OCI-LY3 (cell line): ENCODE measurements at regions not wholly inside any gene's neighbourhood (a gene's known extent, or its start where the extent isn't known, plus 50 kb on each side); places are given as distances from the start of the nearest gene placed in this dataset.

Experiments
- H2AFZ ChIP-seq: fragments of 200-600, 300-600 bp; shearing (Covaris generic); 2 replicates; pipeline ENCODE4 v1.6.0; 2014; ENCODE audit warnings: antibody characterized with exemption, low read depth, low read length
- H3K27ac ChIP-seq: fragments of 200-600, 300-600 bp; sonication (generic); 2 replicates; pipeline ENCODE4 v1.5.1; 2014; ENCODE audit warnings: mild to moderate bottlenecking, low read length, moderate library complexity, mixed read lengths
- H3K27me3 ChIP-seq: fragments of 200-600, 300-600 bp; sonication (generic); 2 replicates; pipeline ENCODE4 v1.6.1; 2014; ENCODE audit warnings: low read depth, low read length, mixed read lengths
- H3K36me3 ChIP-seq: fragments of 200-600, 300-600 bp; sonication (generic); replicated peaks from 2 replicates; pipeline ENCODE3; 2014; ENCODE audit warnings: low read depth, low read length, mixed read lengths
- H3K4me1 ChIP-seq: fragments of 300-600, 200-600 bp; sonication (generic); 2 replicates; pipeline ENCODE4 v1.6.1; 2014; ENCODE audit warnings: low read length, mixed read lengths
- H3K4me2 ChIP-seq: fragments of 200-600, 300-600 bp; sonication (generic); 2 replicates; pipeline ENCODE4 v1.6.1; 2014; ENCODE audit warnings: low read length, mixed read lengths
- H3K4me3 ChIP-seq: fragments of 300-600, 200-600 bp; sonication (generic); 2 replicates; pipeline ENCODE4 v1.5.1; 2014; ENCODE audit warnings: antibody characterized with exemption, mild to moderate bottlenecking, low read length, moderate library complexity
- H3K79me2 ChIP-seq: fragments of 300-600, 200-600 bp; shearing (Covaris generic); 2 replicates; pipeline ENCODE4 v1.6.1; 2014; ENCODE audit warnings: mild to moderate bottlenecking, low read length, mixed read lengths
- H3K9ac ChIP-seq: fragments of 300-600, 200-600 bp; shearing (Covaris generic); 2 replicates; pipeline ENCODE4 v1.6.0; 2014; ENCODE audit warnings: mild to moderate bottlenecking, low read length, moderate library complexity
- H3K9me3 ChIP-seq: fragments of 200-600, 300-600 bp; shearing (Covaris generic); 2 replicates; pipeline ENCODE4 v1.6.1; 2014; ENCODE audit warnings: low read length, mixed read lengths; ENCODE audit not compliant: insufficient read depth
- H4K20me1 ChIP-seq: fragments of 200-600, 300-600 bp; sonication (generic); 2 replicates; pipeline ENCODE4 v1.6.1; 2016; ENCODE audit warnings: low read length, mixed read lengths; ENCODE audit not compliant: insufficient read depth
- EZH2phosphoT487 ChIP-seq: fragments of 200-600 bp; shearing (Covaris generic); IDR thresholded peaks from 2 replicates; pipeline ENCODE4 v1.6.1; 2018; ENCODE audit warnings: antibody characterized with exemption, mixed run types, low read depth
- TF ChIP-seq, protein P1 (sequence below): fragments of 200-600, 300-600 bp; sonication (generic); IDR thresholded peaks from 2 replicates; pipeline ENCODE4 v1.5.1; 2014; ENCODE audit warnings: antibody characterized with exemption, low read length, low read depth

- Histone ChIP-seq H3K9ac (no peak overlapping the region), H3K4me3 (no peak overlapping the region), H3K27me3 (no peaks in the 10 kb centered on the region), H4K20me1 (no peaks in the 10 kb centered on the region), H3K4me2 (no peak overlapping the region), H2AFZ (no peak overlapping the region), H3K79me2 (no peaks in the 10 kb centered on the region), H3K9me3 (no peaks in the 10 kb centered on the region), H3K27ac (no peak overlapping the region), H3K36me3 (no peaks in the 10 kb centered on the region), H3K4me1 (no peaks in the 10 kb centered on the region)
- TF ChIP-seq, protein P1, sequence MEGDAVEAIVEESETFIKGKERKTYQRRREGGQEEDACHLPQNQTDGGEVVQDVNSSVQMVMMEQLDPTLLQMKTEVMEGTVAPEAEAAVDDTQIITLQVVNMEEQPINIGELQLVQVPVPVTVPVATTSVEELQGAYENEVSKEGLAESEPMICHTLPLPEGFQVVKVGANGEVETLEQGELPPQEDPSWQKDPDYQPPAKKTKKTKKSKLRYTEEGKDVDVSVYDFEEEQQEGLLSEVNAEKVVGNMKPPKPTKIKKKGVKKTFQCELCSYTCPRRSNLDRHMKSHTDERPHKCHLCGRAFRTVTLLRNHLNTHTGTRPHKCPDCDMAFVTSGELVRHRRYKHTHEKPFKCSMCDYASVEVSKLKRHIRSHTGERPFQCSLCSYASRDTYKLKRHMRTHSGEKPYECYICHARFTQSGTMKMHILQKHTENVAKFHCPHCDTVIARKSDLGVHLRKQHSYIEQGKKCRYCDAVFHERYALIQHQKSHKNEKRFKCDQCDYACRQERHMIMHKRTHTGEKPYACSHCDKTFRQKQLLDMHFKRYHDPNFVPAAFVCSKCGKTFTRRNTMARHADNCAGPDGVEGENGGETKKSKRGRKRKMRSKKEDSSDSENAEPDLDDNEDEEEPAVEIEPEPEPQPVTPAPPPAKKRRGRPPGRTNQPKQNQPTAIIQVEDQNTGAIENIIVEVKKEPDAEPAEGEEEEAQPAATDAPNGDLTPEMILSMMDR, result no peak
- no peak for TF ChIP-seq EZH2phosphoT487
Measured at GRCh38 chr14:94831085-94831484, 61.2 kb upstream of the GSC start.

- no peaks in the 10 kb centered on the region for H3K9me3 ChIP-seq
- H3K27me3 ChIP-seq, result no peaks in the 10 kb centered on the region; the same call in 1 of the 2 replicates
- no peaks in the 10 kb centered on the region for H3K36me3 ChIP-seq
- H3K79me2 ChIP-seq, result no peaks in the 10 kb centered on the region
- H3K4me1 ChIP-seq, result no peaks in the 10 kb centered on the region
- H3K4me3 ChIP-seq, result no peak overlapping the region
- H4K20me1 ChIP-seq, result no peaks in the 10 kb centered on the region
- H2AFZ ChIP-seq, result no peak overlapping the region
- H3K9ac ChIP-seq, result no peak overlapping the region
- TF ChIP-seq EZH2phosphoT487, result no peak
- TF ChIP-seq, protein P1, result no peak
- no peak overlapping the region for H3K27ac ChIP-seq
- H3K4me2 ChIP-seq, result no peak overlapping the region
Measured at GRCh38 chr14:94827711-94828447, 58.0 kb upstream of the GSC start.

DNA sequence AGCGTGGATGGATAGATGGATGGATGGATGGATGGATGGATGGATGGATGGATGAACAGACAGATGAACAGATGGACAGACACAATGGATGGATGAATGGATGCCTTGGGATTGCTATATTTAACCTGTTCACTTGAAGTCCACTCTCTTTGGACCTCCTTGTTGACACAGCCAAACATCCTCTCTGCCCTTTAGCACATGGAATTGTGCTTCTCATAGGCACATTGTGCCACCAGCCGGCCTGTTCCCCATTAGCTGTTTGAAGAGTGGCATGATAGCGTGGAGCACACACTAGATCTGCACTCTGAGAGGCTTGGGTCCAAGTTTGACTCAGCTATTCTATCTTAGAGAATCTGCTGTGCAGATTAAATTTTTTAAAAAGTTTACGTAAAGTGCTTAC, 56.9 kb upstream of the GSC start:
- Histone ChIP-seq H3K9ac (no peak overlapping the region), H3K9me3 (no peaks in the 10 kb centered on the region), H3K27ac (no peak overlapping the region), H3K4me2 (no peak overlapping the region), H3K27me3 (no peaks in the 10 kb centered on the region; the same call in 1 of the 2 replicates), H3K79me2 (no peaks in the 10 kb centered on the region), H3K4me3 (no peak overlapping the region), H2AFZ (no peak overlapping the region), H3K4me1 (no peaks in the 10 kb centered on the region), H3K36me3 (no peaks in the 10 kb centered on the region), H4K20me1 (no peaks in the 10 kb centered on the region)
- TF ChIP-seq, protein P1, result no peak
- no peak for TF ChIP-seq EZH2phosphoT487

DNA sequence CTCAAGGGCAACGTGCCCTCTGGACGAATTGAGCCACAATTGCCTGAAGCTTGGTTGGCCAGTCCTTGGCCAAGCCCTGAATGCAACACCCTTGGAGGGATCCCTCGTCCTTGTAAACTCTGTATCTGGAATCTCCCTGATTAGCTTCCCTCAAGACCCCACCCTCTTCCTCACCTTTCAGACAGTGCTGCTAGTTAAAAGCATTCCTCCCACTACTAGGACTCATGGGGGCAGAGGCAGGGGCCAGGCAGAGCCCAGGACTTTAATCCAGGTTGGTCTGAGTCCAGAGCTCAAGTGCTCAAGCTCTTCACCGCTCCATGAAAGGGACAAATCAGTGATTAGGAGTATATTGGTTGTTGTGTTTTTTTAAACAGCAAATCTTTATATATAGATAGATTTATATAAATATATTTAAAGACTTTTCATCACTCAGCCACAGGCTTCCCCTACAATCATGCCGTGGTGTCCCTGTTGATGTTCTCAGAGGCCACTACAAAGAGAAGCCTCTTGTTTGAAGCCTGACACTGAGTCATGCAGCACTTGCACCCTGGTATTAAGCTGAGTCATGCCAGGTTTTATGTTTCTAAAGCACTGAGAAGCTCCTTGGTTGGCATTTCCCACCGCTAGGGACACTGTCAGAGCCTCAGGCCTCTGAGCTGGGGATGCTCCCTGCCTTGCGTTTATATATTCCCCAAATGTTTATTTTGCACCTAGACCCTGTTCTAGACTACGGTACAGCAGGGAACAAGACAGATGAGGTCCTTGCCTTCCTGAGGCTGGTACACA, 53.8 kb upstream of the GSC start:
- Histone ChIP-seq H3K4me1 (no peaks in the 10 kb centered on the region), H3K4me3 (no peak overlapping the region), H2AFZ (no peak overlapping the region), H3K79me2 (no peaks in the 10 kb centered on the region), H3K9ac (no peak overlapping the region), H3K9me3 (no peaks in the 10 kb centered on the region), H3K27ac (no peak overlapping the region), H3K27me3 (no peaks in the 10 kb centered on the region; the same call in 1 of the 2 replicates), H3K36me3 (no peaks in the 10 kb centered on the region), H4K20me1 (no peaks in the 10 kb centered on the region), H3K4me2 (no peak overlapping the region)
- TF ChIP-seq, protein P1, result no peak
- TF ChIP-seq EZH2phosphoT487, result no peak
